HepG2 (cell line): ENCODE measurements at regions not wholly inside any gene's neighbourhood (a gene's known extent, or its start where the extent isn't known, plus 50 kb on each side); places are given as distances from the start of the nearest gene placed in this dataset.

Source experiments
- AHDC1 ChIP-seq: sonication (generic); formaldehyde crosslinking; IDR thresholded peaks from 2 replicates; pipeline ENCODE4 v1.5.1; 2020; ENCODE audit warnings: mild to moderate bottlenecking, missing genetic modification reagents, borderline replicate concordance
- CENPT ChIP-seq: sonication (generic); formaldehyde crosslinking; IDR thresholded peaks from 2 replicates; pipeline ENCODE4 v1.8.0; 2022; ENCODE audit warnings: low read depth, mild to moderate bottlenecking, moderate library complexity, missing genetic modification reagents
- FOSL2 ChIP-seq: sonication (generic); formaldehyde crosslinking; IDR thresholded peaks from 2 replicates; pipeline ENCODE4 v1.4.0; 2020; ENCODE audit warnings: missing genetic modification reagents
- LCORL ChIP-seq, 2 experiments: fragments of 450-650 bp in 1 of 2; sonication (generic) in 1 of 2; formaldehyde crosslinking in 1 of 2; IDR thresholded peaks; 2 replicates each; pipeline versions ENCODE4 v1.5.0 to v1.6.1; 2017 to 2020; ENCODE audit warnings: antibody characterized with exemption in 1 of 2, missing genetic modification reagents in 1 of 2
- MEIS1 ChIP-seq: sonication (generic); formaldehyde crosslinking; IDR thresholded peaks from 2 replicates; pipeline ENCODE4 v1.9.0; 2021; ENCODE audit warnings: mild to moderate bottlenecking, missing genetic modification reagents, moderate library complexity, borderline replicate concordance
- RBM22 ChIP-seq: fragments of 200-400 bp; formaldehyde crosslinking; optimal IDR thresholded peaks from 2 replicates; pipeline ENCODE3; 2017; ENCODE audit warnings: mild to moderate bottlenecking, low read length, moderate library complexity
- RFX1 ChIP-seq: fragments of 450-650 bp; IDR thresholded peaks from 2 replicates; pipeline ENCODE4 v1.6.1; 2017
- SIX4 ChIP-seq: sonication (generic); formaldehyde crosslinking; IDR thresholded peaks from 2 replicates; pipeline ENCODE4 v1.4.0; 2020; ENCODE audit warnings: missing genetic modification reagents
- ZNF160 ChIP-seq: sonication (generic); formaldehyde crosslinking; IDR thresholded peaks from 2 replicates; pipeline ENCODE4 v1.8.0; 2022; ENCODE audit warnings: mild to moderate bottlenecking, inconsistent platforms, missing genetic modification reagents
- ZNF530 ChIP-seq: sonication (generic); formaldehyde crosslinking; IDR thresholded peaks from 2 replicates; pipeline ENCODE4 v1.5.0; 2020; ENCODE audit warnings: low read depth, mild to moderate bottlenecking, missing genetic modification reagents
- ZNF792 ChIP-seq: IDR thresholded peaks from 2 replicates; pipeline ENCODE4 v1.6.1; 2016

- TF ChIP-seq RBM22 (no peak), ZNF792 (CRISPR knock-in tag) (no peak), RFX1 (no peak), AHDC1 (no peak), FOSL2 (CRISPR knock-in tag) (no peak), SIX4 (CRISPR knock-in tag) (no peak), ZNF530 (no peak), MEIS1 (CRISPR knock-in tag) (no peak), CENPT (no peak), ZNF160 (CRISPR knock-in tag) (no peak), LCORL (IDR thresholded peaks at IDR 0.05) (no peak), LCORL (CRISPR knock-in tag; IDR thresholded peaks at IDR 0.05) (no peak)
Observed at GRCh38 chr15:37876900-37877299, 57.5 kb upstream of the TMCO5A start (continued).
